ENCODE measurements at regions not wholly inside any gene's neighbourhood (a gene's known extent, or its start where the extent isn't known, plus 50 kb on each side); places are given as distances from the start of the nearest gene placed in this dataset.
A peak's percentile ranks its signal among the peaks of the same experiment; 100 is the strongest.

GRCh38 chr13:42417626-42418025 lies 145.7 kb downstream of the AKAP11 start:
- H2AFZ ChIP-seq, result peak overlapping the region; percentile 69; the same call in 1 of the 2 replicates
- no peak for ATAC-seq

More at GRCh38 chr13:42417626-42418025, 145.7 kb downstream of the AKAP11 start:
- Histone ChIP-seq H4K20me1 (replicated peaks; ENCODE audit: insufficient read depth) (no peaks in the 10 kb centered on the region), H3K27ac (ENCODE audit: low read depth) (no peak overlapping the region), H3K27me3 (ENCODE audit: insufficient read depth) (no peaks in the 10 kb centered on the region), H3K4me1 (ENCODE audit: insufficient read depth) (no peaks in the 10 kb centered on the region), H3K9me2 (ENCODE audit: insufficient read depth) (peaks cover 7% of the 10 kb centered on the region; the same call in 1 of the 2 replicates), H3K79me2 (replicated peaks; ENCODE audit: insufficient read depth) (no peaks in the 10 kb centered on the region), H3K4me2 (no peak overlapping the region), H3F3A (replicated peaks; ENCODE audit: low read depth) (no peaks in the 10 kb centered on the region), H3K4me3 (no peak overlapping the region), H3K36me3 (ENCODE audit: insufficient read depth) (no peaks in the 10 kb centered on the region)
- H3K27me3 Mint-ChIP-seq (ENCODE audit: insufficient read depth, low read depth, poor library complexity), result peaks cover 4% of the 10 kb centered on the region
- H3K9me3 Mint-ChIP-seq, result no peaks in the 10 kb centered on the region; the same call in 2 of the 3 replicates
- H3K36me3 Mint-ChIP-seq (ENCODE audit: low read depth), result no peaks in the 10 kb centered on the region
- DNase-seq (ENCODE audit: low spot score), result no peak
- no peak overlapping the region for H3K4me3 Mint-ChIP-seq
- TF ChIP-seq ZNF331 (CRISPR knock-in tag; IDR thresholded peaks at IDR 0.05; ENCODE audit: low read depth) (no peak), ZNF462 (CRISPR knock-in tag; IDR thresholded peaks at IDR 0.05) (no peak), REST (IDR thresholded peaks at IDR 0.05; ENCODE audit: unreplicated experiment) (no peak), STAT1 (IDR thresholded peaks at IDR 0.05; ENCODE audit: unreplicated experiment) (no peak), CTCF (conservative IDR thresholded peaks at IDR 0.05; ENCODE audit: low read depth in 2 of 2) (no peak), CREB1 (CRISPR knock-in tag; IDR thresholded peaks at IDR 0.05; ENCODE audit: low read depth) (no peak), ETS1 (IDR thresholded peaks at IDR 0.05) (no peak), POLR2AphosphoS5 (IDR thresholded peaks at IDR 0.05; ENCODE audit: low read depth) (no peak)
- no peaks in the 10 kb centered on the region for H3K4me1 Mint-ChIP-seq
- no peak overlapping the region for H3K27ac Mint-ChIP-seq
